GM13977 (cell line): ENCODE measurements at regions not wholly inside any gene's neighbourhood (a gene's known extent, or its start where the extent isn't known, plus 50 kb on each side); places are given as distances from the start of the nearest gene placed in this dataset.
A peak's percentile ranks its signal among the peaks of the same experiment; 100 is the strongest.

Source experiments
- DNase-seq: peaks from one replicate; pipeline ENCODE4 v3.0.0; 2012; ENCODE audit warnings: low spot score
- in situ Hi-C: fragments of 300-500 bp; cut with MboI; formaldehyde crosslinking; loops from one replicate; pipeline ENCODE4 v1.12.0; 2022; ENCODE audit warnings: low sequenced_read_pairs, low pct_unique_long_range_greater_than_20kb, mixed read lengths, inconsistent platforms; ENCODE audit not compliant: unreplicated experiment
- TF ChIP-seq, protein P1 (sequence below): IDR thresholded peaks from 2 replicates; pipeline ENCODE4 v1.5.1; 2012; ENCODE audit warnings: mild to moderate bottlenecking, control low read depth; ENCODE audit not compliant: insufficient read depth; ENCODE audit errors: extremely low read depth, missing control alignments

DNA sequence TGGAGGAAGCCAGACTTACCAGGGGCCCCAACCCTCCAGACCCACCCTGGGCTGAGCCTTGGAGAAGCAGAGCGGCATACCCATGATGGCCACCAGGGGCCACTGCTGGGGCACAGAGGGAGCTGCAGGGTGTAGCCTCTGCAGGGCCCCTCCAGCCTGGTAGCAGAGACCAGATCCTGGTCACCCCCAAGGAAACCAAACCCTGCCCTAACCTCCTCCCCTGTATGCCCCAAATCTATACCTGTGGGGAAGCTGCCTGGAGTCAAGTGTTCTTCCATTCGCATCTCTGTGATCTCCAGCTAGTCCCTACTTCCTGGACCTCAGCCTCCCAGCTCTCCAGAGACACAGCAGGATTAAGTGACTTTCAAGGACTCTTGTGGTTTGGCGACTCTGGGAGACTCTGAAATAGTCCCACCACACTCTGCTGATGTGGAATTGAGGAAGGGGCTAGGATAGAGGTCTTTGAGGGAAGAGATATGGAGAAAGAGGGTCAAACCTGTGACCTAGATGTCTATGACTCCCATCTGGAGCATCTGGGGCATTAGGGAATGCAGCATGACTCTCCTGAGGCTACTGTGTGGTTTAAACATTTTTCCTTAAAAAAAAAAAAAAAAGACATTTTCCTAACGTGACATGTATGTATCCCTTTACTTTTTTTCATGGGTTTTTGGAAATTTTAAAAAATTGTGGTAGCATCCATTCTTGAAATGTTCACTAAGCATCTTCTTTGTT is 119.2 kb upstream of the IPO9 start:
- peak; percentile 80 for DNase-seq
- in situ Hi-C loops: loop anchor here (5.0 to 10.0 kb wide), 2 partner anchors 83 to 155 kb away; no protein-coding TSS in a partner anchor
- TF ChIP-seq, protein P1, sequence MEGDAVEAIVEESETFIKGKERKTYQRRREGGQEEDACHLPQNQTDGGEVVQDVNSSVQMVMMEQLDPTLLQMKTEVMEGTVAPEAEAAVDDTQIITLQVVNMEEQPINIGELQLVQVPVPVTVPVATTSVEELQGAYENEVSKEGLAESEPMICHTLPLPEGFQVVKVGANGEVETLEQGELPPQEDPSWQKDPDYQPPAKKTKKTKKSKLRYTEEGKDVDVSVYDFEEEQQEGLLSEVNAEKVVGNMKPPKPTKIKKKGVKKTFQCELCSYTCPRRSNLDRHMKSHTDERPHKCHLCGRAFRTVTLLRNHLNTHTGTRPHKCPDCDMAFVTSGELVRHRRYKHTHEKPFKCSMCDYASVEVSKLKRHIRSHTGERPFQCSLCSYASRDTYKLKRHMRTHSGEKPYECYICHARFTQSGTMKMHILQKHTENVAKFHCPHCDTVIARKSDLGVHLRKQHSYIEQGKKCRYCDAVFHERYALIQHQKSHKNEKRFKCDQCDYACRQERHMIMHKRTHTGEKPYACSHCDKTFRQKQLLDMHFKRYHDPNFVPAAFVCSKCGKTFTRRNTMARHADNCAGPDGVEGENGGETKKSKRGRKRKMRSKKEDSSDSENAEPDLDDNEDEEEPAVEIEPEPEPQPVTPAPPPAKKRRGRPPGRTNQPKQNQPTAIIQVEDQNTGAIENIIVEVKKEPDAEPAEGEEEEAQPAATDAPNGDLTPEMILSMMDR: peak; percentile 91

- in situ Hi-C loops: no loop called here
- TF ChIP-seq, protein P1: no peak
- DNase-seq: no peak
Observed at GRCh38 chr1:201710632-201711597, 118.0 kb upstream of the IPO9 start.

- in situ Hi-C loops: no loop called here
- TF ChIP-seq, protein P1: no peak
- no peak for DNase-seq
Observed at GRCh38 chr1:201711811-201712210, 117.1 kb upstream of the IPO9 start.

DNA sequence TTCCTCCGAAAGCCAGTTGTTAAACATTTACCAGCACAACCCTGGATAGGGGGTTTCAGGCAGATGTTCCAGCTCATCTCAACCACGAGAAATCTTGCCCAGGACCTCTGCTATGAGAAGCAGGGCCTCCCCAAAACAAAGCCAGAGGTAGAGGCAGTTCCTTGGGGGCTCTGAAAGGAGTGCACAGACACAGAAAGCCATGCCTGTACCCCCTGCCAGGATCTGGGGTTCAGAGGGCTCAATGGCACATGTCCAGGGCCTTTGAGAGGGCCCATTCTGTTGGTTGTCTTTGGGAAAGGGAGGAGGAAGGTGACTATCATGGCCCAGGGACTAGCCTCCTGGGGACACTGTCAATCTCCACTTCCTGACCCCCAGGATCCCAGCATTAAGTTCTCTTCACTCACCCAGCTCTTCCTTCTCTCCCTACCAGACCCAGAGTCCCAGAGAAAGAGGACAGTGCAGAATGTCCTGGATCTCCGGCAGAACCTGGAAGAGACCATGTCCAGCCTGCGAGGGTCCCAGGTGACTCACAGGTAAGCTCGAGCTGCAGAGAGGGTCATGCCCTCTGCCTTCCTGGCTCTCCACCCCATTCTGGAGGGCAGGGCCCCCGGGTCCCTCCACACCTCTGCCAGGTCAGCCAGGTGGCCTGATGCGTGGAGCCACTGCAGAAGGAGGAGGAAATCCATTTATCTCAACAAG is 116.4 kb upstream of the IPO9 start:
- TF ChIP-seq, protein P1: no peak
- in situ Hi-C loops: no loop called here
- DNase-seq: no peak

DNA sequence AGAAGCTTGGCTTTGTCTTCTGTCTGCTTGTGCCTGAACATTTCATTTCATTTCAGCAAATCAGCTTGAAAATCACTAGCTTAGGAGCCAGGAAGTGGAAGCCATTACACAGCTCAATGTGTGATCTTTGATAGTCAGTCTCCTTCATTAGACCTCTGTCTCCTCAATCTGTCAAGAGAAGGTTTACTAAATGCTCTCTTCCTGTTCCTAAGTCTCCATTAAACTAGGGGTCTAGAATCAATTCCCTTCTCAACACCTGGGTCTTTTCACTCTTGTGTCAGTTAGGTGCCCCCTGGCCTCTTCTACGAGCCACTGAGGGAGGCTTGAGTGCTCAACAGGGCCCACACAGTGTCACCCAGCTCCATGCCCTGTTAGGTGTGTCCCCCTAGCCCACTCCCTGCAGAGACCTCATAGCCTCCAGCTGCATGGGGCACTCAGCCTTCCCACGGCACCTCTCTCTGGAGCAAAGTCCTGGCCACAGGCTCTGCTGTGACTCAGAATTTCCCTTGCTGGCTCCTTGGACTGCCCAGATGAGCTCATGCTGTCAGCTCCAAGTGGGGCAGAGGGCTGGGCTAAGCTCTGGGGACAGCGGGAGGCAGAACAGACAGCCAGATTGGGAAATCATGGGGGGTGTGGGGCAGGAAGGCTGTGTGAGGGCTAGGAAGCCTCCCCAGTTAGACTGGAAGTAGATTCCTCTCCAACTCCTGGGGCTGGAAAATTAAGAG is 115.7 kb upstream of the IPO9 start:
- no peak for DNase-seq
- in situ Hi-C loops: no loop called here
- TF ChIP-seq, protein P1: no peak
